Pancreas (tissue), 10 donors: ENCODE measurements at regions not wholly inside any gene's neighbourhood (a gene's known extent, or its start where the extent isn't known, plus 50 kb on each side); places are given as distances from the start of the nearest gene placed in this dataset.

ENCODE experiments used
- ATAC-seq, 4 donors: fragments of 200-7000 bp; cut with Tn5 transposase; one replicate each; pipeline versions ENCODE4 v1.8.0 to v1.9.1; 2020; ENCODE audit warnings: mild to moderate bottlenecking in 4 of 4, moderate library complexity in 4 of 4
- DNase-seq, 6 donors: peaks; one replicate each; pipeline ENCODE4 v3.0.0-alpha.2; 2020
- FAIRE-seq: peaks from 2 replicates; lab custom pipeline; 2012; peaks lifted over from hg19 to GRCh38; lab: Jason Lieb, UNC
- H3K27ac ChIP-seq, 4 donors: fragments of 200-600 bp; sonication (generic); 1 replicate in 3 of 4; 2 replicates in 1 of 4; pipeline versions ENCODE4 v1.5.0 to v1.8.0; 2020
- H3K27me3 ChIP-seq, 4 donors: fragments of 200-600 bp; one replicate each; pipeline ENCODE4 v1.8.0; 2021
- H3K36me3 ChIP-seq, 3 donors: fragments of 200-600 bp; sonication (generic) in 1 of 3; one replicate each; pipeline versions ENCODE4 v1.5.0 to v1.8.0; 2020 to 2021
- H3K4me1 ChIP-seq, 3 donors: fragments of 200-600 bp; one replicate each; pipeline ENCODE4 v1.8.0; 2021
- H3K4me3 ChIP-seq, 4 donors: fragments of 200-600 bp; sonication (generic) in 2 of 4; one replicate each; pipeline versions ENCODE4 v1.5.0 to v1.8.0; 2020 to 2021
- H3K9me3 ChIP-seq, 4 donors: fragments of 200-600 bp; one replicate each; pipeline ENCODE4 v1.8.0; 2021
- CTCF ChIP-seq, 4 donors: fragments of 200-600 bp; sonication (generic) in 3 of 4; IDR thresholded peaks; one replicate each; pipeline versions ENCODE4 v1.5.0 to v1.8.0; 2021; ENCODE audit warnings: antibody characterized with exemption in 4 of 4
- WGBS, 2 donors: extraction: QIAGEN DNeasy Blood & Tissue Kit; methylation state at CpG; one replicate each; pipeline ENCODE4 v1.1.7; 2013; 5-methylcytosine and 5-hydroxymethylcytosine counted together
- intact Hi-C, 3 donors: fragments of 100-400 bp; cut with DNase I; formaldehyde crosslinking; loops; one replicate each; pipeline versions ENCODE4 v1.11.1 to v1.14.2; 2022
- donor health status: healthy with polysubstance abuse.
- donor health status: DM: no; HTN: no; CAD: no; lungs with moderate emphysema.
- donor health status: DM: no; HTN: no; CAD: no.
- donor health status: control.
- donor health status: control.
- donor health status: Bipolar disorder and iron deficiency.
- donor health status: DM: yes; HTN: yes; CAD: no.
- donor health status: DM: no; HTN: no; CAD: no.
- donor health status: DM: no; HTN: no; CAD: no.
- donor health status: DM: yes; HTN: yes; CAD: no.

GRCh38 chr16:66207883-66208265 is 158.6 kb upstream of the CDH5 start:
- Histone ChIP-seq H3K4me1 (no peaks in the 10 kb centered on the region), H3K27ac (no peak overlapping the region), H3K9me3 (no peaks in the 10 kb centered on the region), H3K36me3 (no peaks in the 10 kb centered on the region), H3K27me3 (peaks cover 0 to 3% (median 0%) of the 10 kb centered on the region in 4 donors), H3K4me3 (no peak overlapping the region)
- TF ChIP-seq CTCF (IDR thresholded peaks at IDR 0.05), result no peak
- DNase-seq, result no peak
- 64 to 79% methylated on average over 5 of the region's 5 CpGs for WGBS, 2 donors
- intact Hi-C loops, result no loop called here
- no peak for FAIRE-seq
- ATAC-seq, result no peak

GRCh38 chr16:66207139-66207882 is 159.2 kb upstream of the CDH5 start:
- DNase-seq (peak in 1 of 6 donors; percentile 24), FAIRE-seq (no peak), ATAC-seq (peak in 2 of 4 donors; percentile 62 to 73)
- Histone ChIP-seq H3K27me3 (peaks cover 0 to 3% (median 0%) of the 10 kb centered on the region in 4 donors), H3K4me3 (no peak overlapping the region), H3K27ac (no peak overlapping the region), H3K36me3 (no peaks in the 10 kb centered on the region), H3K4me1 (no peaks in the 10 kb centered on the region), H3K9me3 (no peaks in the 10 kb centered on the region)
- TF ChIP-seq CTCF (IDR thresholded peaks at IDR 0.05), result no peak
- intact Hi-C loops, result no loop called here
- WGBS, 2 donors, result 64 to 78% methylated on average over 11 of the region's 11 CpGs

GRCh38 chr16:66206363-66206762 is 160.1 kb upstream of the CDH5 start:
- ATAC-seq (no peak), FAIRE-seq (no peak), DNase-seq (no peak)
- H3K4me3 ChIP-seq, result no peak overlapping the region
- 53 to 70% methylated on average over 4 of the region's 4 CpGs for WGBS, 2 donors
- H3K9me3 ChIP-seq, result no peaks in the 10 kb centered on the region
- intact Hi-C loops, result no loop called here
- H3K27ac ChIP-seq, result no peak overlapping the region
- H3K27me3 ChIP-seq, result peaks cover 0 to 3% (median 0%) of the 10 kb centered on the region in 4 donors
- H3K4me1 ChIP-seq, result no peaks in the 10 kb centered on the region
- TF ChIP-seq CTCF (IDR thresholded peaks at IDR 0.05), result no peak
- H3K36me3 ChIP-seq, result no peaks in the 10 kb centered on the region

- no peak for TF ChIP-seq CTCF (IDR thresholded peaks at IDR 0.05)
- no peaks in the 10 kb centered on the region for H3K4me1 ChIP-seq
- DNase-seq (no peak), ATAC-seq (peak in 2 of 4 donors; percentile 46 to 66), FAIRE-seq (no peak)
- WGBS, 2 donors, result 14 to 15% methylated on average over 8 of the region's 8 CpGs
- H3K27me3 ChIP-seq, result no peaks in the 10 kb centered on the region
- no peak overlapping the region for H3K27ac ChIP-seq
- intact Hi-C loops, result no loop called here
- H3K9me3 ChIP-seq, result no peaks in the 10 kb centered on the region
- H3K36me3 ChIP-seq, result no peaks in the 10 kb centered on the region
- no peak overlapping the region for H3K4me3 ChIP-seq
Measured at GRCh38 chr16:66205287-66206231, 160.9 kb upstream of the CDH5 start.
